ENCODE measurements at regions not wholly inside any gene's neighbourhood (a gene's known extent, or its start where the extent isn't known, plus 50 kb on each side); places are given as distances from the start of the nearest gene placed in this dataset.

DNA sequence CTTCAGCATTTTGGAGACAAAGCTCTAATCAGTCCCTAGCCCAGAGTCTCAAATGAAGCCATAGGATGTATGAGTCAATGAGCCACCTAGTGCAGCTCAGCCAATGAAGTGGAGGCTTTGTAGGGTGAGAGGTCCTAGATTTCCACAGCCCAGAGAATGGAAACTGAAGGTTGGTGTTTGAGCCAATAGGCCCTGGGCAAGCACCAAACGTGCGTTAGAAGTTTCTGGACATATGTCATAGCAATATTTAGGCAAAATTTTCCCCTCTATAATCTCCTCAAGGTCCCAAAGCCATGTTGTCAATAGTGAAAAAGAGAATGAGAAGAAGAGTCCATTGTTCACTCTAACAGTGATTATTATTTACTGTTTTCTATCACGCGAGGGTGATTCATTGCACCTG is 361.3 kb downstream of the PLPP3 start:
- H3K4me3 ChIP-seq, result no peak overlapping the region
- H4K20me1 ChIP-seq (ENCODE audit: low read depth), result no peaks in the 10 kb centered on the region
- peaks cover 2% of the 10 kb centered on the region for H3K4me1 Mint-ChIP-seq
- H3K27ac ChIP-seq, result no peak overlapping the region
- no peak overlapping the region for H3K9ac ChIP-seq
- H3K36me3 ChIP-seq, result no peaks in the 10 kb centered on the region
- no peak overlapping the region for H2AFZ ChIP-seq (replicated peaks)
- H3K4me1 ChIP-seq, result no peaks in the 10 kb centered on the region
- TF ChIP-seq CTCF (IDR thresholded peaks at IDR 0.05) (no peak), EZH2phosphoT487 (IDR thresholded peaks at IDR 0.05) (no peak), EZH2 (IDR thresholded peaks at IDR 0.05) (no peak)
- H3K4me2 ChIP-seq, result no peak overlapping the region
- peaks cover 2% of the 10 kb centered on the region for H3K27me3 Mint-ChIP-seq (ENCODE audit: insufficient read depth, low read depth)
- H3K27ac Mint-ChIP-seq, result no peak overlapping the region
- H3K79me2 ChIP-seq (ENCODE audit: low read depth), result no peaks in the 10 kb centered on the region
- H3K9me3 Mint-ChIP-seq, result peaks cover 2% of the 10 kb centered on the region
- H3K36me3 Mint-ChIP-seq, result no peaks in the 10 kb centered on the region
- no peak overlapping the region for H3K4me3 Mint-ChIP-seq
- no peaks in the 10 kb centered on the region for H3F3A ChIP-seq (ENCODE audit: low read depth)
- DNase-seq (ENCODE audit: low spot score), result no peak
- no peaks in the 10 kb centered on the region for H3K27me3 ChIP-seq
- H3K9me3 ChIP-seq (ENCODE audit: low read depth), result no peaks in the 10 kb centered on the region

DNA sequence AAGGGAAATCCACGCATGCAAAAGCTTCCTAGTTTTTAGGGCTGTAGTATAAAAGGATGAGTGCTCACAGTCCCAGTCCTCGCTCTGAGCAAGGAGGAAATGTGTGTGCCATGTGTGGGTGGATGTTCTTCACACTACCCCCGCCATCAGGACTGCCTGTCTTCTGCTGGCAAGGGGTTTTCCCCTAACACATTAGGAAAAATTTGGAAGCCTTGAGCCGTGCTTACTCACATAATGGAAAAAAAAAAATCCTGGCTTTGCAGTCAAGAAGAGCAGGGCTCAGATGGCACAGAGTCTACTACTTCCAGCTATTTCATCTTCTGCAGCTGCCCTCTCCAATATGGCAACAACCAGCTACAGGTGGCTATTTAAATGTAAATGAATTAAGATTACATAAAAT is 363.1 kb downstream of the PLPP3 start:
- Mint-ChIP-seq H3K36me3 (no peaks in the 10 kb centered on the region), H3K9me3 (no peaks in the 10 kb centered on the region), H3K4me3 (no peak overlapping the region), H3K27me3 (ENCODE audit: insufficient read depth, low read depth) (peaks cover 2% of the 10 kb centered on the region), H3K27ac (no peak overlapping the region), H3K4me1 (no peaks in the 10 kb centered on the region)
- no peaks in the 10 kb centered on the region for H3K9me3 ChIP-seq (ENCODE audit: low read depth)
- no peak overlapping the region for H3K9ac ChIP-seq
- DNase-seq (ENCODE audit: low spot score), result no peak
- no peaks in the 10 kb centered on the region for H3K4me1 ChIP-seq
- H3K4me3 ChIP-seq, result no peak overlapping the region
- no peaks in the 10 kb centered on the region for H3K36me3 ChIP-seq
- no peaks in the 10 kb centered on the region for H3K27me3 ChIP-seq
- TF ChIP-seq EZH2phosphoT487 (IDR thresholded peaks at IDR 0.05) (no peak), CTCF (IDR thresholded peaks at IDR 0.05) (no peak), EZH2 (IDR thresholded peaks at IDR 0.05) (no peak)
- no peaks in the 10 kb centered on the region for H3K79me2 ChIP-seq (ENCODE audit: low read depth)
- H2AFZ ChIP-seq (replicated peaks), result no peak overlapping the region
- H4K20me1 ChIP-seq (ENCODE audit: low read depth), result no peaks in the 10 kb centered on the region
- H3F3A ChIP-seq (ENCODE audit: low read depth), result no peaks in the 10 kb centered on the region
- no peak overlapping the region for H3K27ac ChIP-seq
- no peak overlapping the region for H3K4me2 ChIP-seq

DNA sequence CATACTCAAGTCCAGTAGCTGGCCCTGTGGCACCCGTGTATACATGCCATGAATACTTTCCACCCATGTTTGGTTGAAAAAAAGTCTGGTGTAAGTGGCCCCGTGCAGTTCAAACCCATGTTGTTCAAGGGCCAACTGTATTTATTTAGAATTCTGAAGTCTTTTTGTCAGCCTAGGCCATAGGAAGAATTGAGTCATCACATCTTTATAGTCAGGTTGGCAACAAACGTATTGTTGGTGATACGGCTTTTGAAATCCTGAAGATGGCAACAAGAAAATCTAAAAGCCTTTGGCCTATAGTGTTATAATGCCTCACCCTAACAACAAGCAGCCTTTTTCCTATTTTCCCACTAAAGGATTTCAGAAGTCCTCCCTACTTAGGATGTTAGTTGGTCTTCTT is 363.6 kb downstream of the PLPP3 start:
- Histone ChIP-seq H3K27me3 (no peaks in the 10 kb centered on the region), H3K79me2 (ENCODE audit: low read depth) (no peaks in the 10 kb centered on the region), H3F3A (ENCODE audit: low read depth) (no peaks in the 10 kb centered on the region), H4K20me1 (ENCODE audit: low read depth) (no peaks in the 10 kb centered on the region), H2AFZ (replicated peaks) (no peak overlapping the region), H3K36me3 (no peaks in the 10 kb centered on the region), H3K4me2 (no peak overlapping the region), H3K4me1 (no peaks in the 10 kb centered on the region), H3K4me3 (no peak overlapping the region), H3K9me3 (ENCODE audit: low read depth) (no peaks in the 10 kb centered on the region), H3K27ac (no peak overlapping the region), H3K9ac (no peak overlapping the region)
- H3K4me1 Mint-ChIP-seq, result no peaks in the 10 kb centered on the region
- H3K36me3 Mint-ChIP-seq, result no peaks in the 10 kb centered on the region
- DNase-seq (ENCODE audit: low spot score), result no peak
- no peak overlapping the region for H3K4me3 Mint-ChIP-seq
- no peaks in the 10 kb centered on the region for H3K9me3 Mint-ChIP-seq
- no peak overlapping the region for H3K27ac Mint-ChIP-seq
- TF ChIP-seq EZH2phosphoT487 (IDR thresholded peaks at IDR 0.05) (no peak), EZH2 (IDR thresholded peaks at IDR 0.05) (no peak), CTCF (IDR thresholded peaks at IDR 0.05) (no peak)
- peaks cover 2% of the 10 kb centered on the region for H3K27me3 Mint-ChIP-seq (ENCODE audit: insufficient read depth, low read depth)

GRCh38 chr1:56215086-56215485 is 364.3 kb downstream of the PLPP3 start:
- Mint-ChIP-seq H3K4me1 (no peaks in the 10 kb centered on the region), H3K36me3 (no peaks in the 10 kb centered on the region), H3K9me3 (no peaks in the 10 kb centered on the region), H3K27ac (no peak overlapping the region), H3K27me3 (ENCODE audit: insufficient read depth, low read depth) (peaks cover 1% of the 10 kb centered on the region), H3K4me3 (no peak overlapping the region)
- no peaks in the 10 kb centered on the region for H3K36me3 ChIP-seq
- TF ChIP-seq EZH2 (IDR thresholded peaks at IDR 0.05) (no peak), EZH2phosphoT487 (IDR thresholded peaks at IDR 0.05) (no peak), CTCF (IDR thresholded peaks at IDR 0.05) (no peak)
- H4K20me1 ChIP-seq (ENCODE audit: low read depth), result no peaks in the 10 kb centered on the region
- H3K79me2 ChIP-seq (ENCODE audit: low read depth), result no peaks in the 10 kb centered on the region
- H3K4me3 ChIP-seq, result no peak overlapping the region
- no peaks in the 10 kb centered on the region for H3K9me3 ChIP-seq (ENCODE audit: low read depth)
- no peaks in the 10 kb centered on the region for H3K27me3 ChIP-seq
- no peak overlapping the region for H3K27ac ChIP-seq
- no peak overlapping the region for H3K9ac ChIP-seq
- H3K4me2 ChIP-seq, result no peak overlapping the region
- no peaks in the 10 kb centered on the region for H3K4me1 ChIP-seq
- no peak for DNase-seq (ENCODE audit: low spot score)
- no peak overlapping the region for H2AFZ ChIP-seq (replicated peaks)
- no peaks in the 10 kb centered on the region for H3F3A ChIP-seq (ENCODE audit: low read depth)

Data from neural progenitor cell (in vitro differentiated cells).